HK-2 (cell line): ENCODE measurements at regions not wholly inside any gene's neighbourhood (a gene's known extent, or its start where the extent isn't known, plus 50 kb on each side); places are given as distances from the start of the nearest gene placed in this dataset.

Source experiments
- DNase-seq: peaks from one replicate; pipeline ENCODE4 v3.0.0-alpha.2; 2018; ENCODE audit not compliant: unreplicated experiment

- no peak for DNase-seq
Measured at GRCh38 chr6:117168296-117169063, 96.9 kb upstream of the VGLL2 start.

GRCh38 chr6:117169064-117169665, 96.2 kb upstream of the VGLL2 start:
- no peak for DNase-seq

- no peak for DNase-seq
Measured at GRCh38 chr6:117169781-117170281, 95.5 kb upstream of the VGLL2 start.

GRCh38 chr6:117174835-117175360, 90.5 kb upstream of the VGLL2 start:
- DNase-seq = no peak

GRCh38 chr6:117188627-117189201, 76.6 kb upstream of the VGLL2 start:
- DNase-seq = no peak

GRCh38 chr6:117191009-117191408, 74.3 kb upstream of the VGLL2 start:
- DNase-seq = no peak

GRCh38 chr6:117191448-117191847, 73.9 kb upstream of the VGLL2 start:
- DNase-seq = no peak

GRCh38 chr6:117194271-117194670, 71.1 kb upstream of the VGLL2 start:
- DNase-seq = no peak

- no peak for DNase-seq
Measured at GRCh38 chr6:117194978-117195377, 70.4 kb upstream of the VGLL2 start.

- DNase-seq = no peak
Measured at GRCh38 chr6:117195728-117196127, 69.6 kb upstream of the VGLL2 start.

- no peak for DNase-seq
Measured at GRCh38 chr6:117200067-117200466, 65.3 kb upstream of the VGLL2 start.

- DNase-seq = no peak
Measured at GRCh38 chr6:117204903-117205302, 60.5 kb upstream of the VGLL2 start.

GRCh38 chr6:117205876-117206275, 59.5 kb upstream of the VGLL2 start:
- no peak for DNase-seq

GRCh38 chr6:117206522-117206921, 58.8 kb upstream of the VGLL2 start:
- DNase-seq = no peak

- no peak for DNase-seq
Measured at GRCh38 chr6:117206944-117207687, 58.2 kb upstream of the VGLL2 start.

GRCh38 chr6:117210279-117210678, 55.1 kb upstream of the VGLL2 start:
- no peak for DNase-seq

- DNase-seq = no peak
Measured at GRCh38 chr6:117215353-117216090, 49.8 kb upstream of the VGLL2 start.
